HAP-1 (cell line): ENCODE measurements at regions not wholly inside any gene's neighbourhood (a gene's known extent, or its start where the extent isn't known, plus 50 kb on each side); places are given as distances from the start of the nearest gene placed in this dataset.

Experiments used
- DNase-seq, 2 experiments: peaks; one replicate each; pipeline ENCODE4 v3.0.0-alpha.2; 2016 to 2020; ENCODE audit warnings: low spot score in 2 of 2
- H3K27me3 ChIP-seq: fragments of 250-450 bp; sonication (Bioruptor Pico); 2 replicates; pipeline ENCODE4 v1.5.1; 2020; ENCODE audit warnings: low read depth, mild to moderate bottlenecking, moderate library complexity
- H3K36me3 ChIP-seq: fragments of 250-450 bp; sonication (Bioruptor Pico); replicated peaks from 2 replicates; pipeline ENCODE4 v1.5.1; 2020; ENCODE audit warnings: mild to moderate bottlenecking
- H3K4me1 ChIP-seq: fragments of 250-450 bp; sonication (Bioruptor Pico); 2 replicates; pipeline ENCODE4 v1.5.1; 2020; ENCODE audit warnings: mild to moderate bottlenecking
- H3K4me3 ChIP-seq: fragments of 250-450 bp; sonication (Bioruptor Pico); 2 replicates; pipeline ENCODE4 v1.5.1; 2020; ENCODE audit warnings: mild to moderate bottlenecking, moderate library complexity
- H3K9me3 ChIP-seq: fragments of 250-450 bp; sonication (Bioruptor Pico); 2 replicates; pipeline ENCODE4 v1.5.1; 2020; ENCODE audit warnings: mild to moderate bottlenecking, moderate library complexity
- in situ Hi-C: fragments of 300-500 bp; cut with MboI; formaldehyde crosslinking; loops from 3 replicates; pipeline ENCODE4 v1.14.3; 2020; ENCODE audit warnings: low sequenced_read_pairs, inconsistent platforms, mixed read lengths

DNA sequence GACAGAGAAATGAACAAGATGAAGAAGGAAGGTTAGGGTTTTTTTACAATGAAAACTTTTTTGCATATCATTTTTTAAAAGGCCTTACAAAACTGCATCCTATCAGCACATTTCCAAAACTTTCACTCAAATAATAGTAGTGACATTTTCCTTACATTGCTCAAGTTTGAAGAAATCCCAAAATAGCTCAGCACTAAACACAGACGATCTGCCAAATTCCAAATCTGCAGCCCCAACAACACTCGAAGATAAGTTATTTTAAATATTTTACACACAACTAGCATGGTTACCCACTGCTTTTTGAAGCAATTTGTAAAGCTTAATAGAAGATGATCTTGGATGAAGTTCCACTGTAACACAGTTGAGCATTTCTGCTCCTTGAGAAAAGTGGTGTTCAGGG, 535.6 kb upstream of the ALCAM start:
- Histone ChIP-seq H3K4me3 (no peak overlapping the region), H3K4me1 (no peaks in the 10 kb centered on the region), H3K36me3 (no peaks in the 10 kb centered on the region), H3K27me3 (no peaks in the 10 kb centered on the region), H3K9me3 (no peaks in the 10 kb centered on the region)
- no peak for DNase-seq
- in situ Hi-C loops = no loop called here

DNA sequence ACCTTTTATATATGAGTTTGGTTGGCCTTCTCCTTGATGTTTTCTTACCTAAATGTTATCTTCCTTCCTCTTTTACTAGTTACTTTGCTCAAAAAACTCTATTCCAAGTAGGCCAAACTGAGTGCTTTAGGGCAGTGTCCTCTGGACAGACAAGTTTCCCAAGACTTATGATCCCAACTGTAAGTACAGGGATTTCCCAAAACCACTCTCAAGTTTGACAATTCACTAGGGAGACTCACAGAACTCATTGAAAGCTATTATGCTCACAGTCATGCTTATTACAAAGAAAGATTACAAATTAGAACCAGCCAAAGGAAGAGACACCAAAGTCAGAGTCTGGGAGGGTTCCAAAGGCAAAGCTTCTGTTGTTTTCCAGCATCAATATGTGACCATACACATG, 534.2 kb upstream of the ALCAM start:
- Histone ChIP-seq H3K4me3 (no peak overlapping the region), H3K4me1 (no peaks in the 10 kb centered on the region), H3K27me3 (no peaks in the 10 kb centered on the region), H3K36me3 (no peaks in the 10 kb centered on the region), H3K9me3 (no peaks in the 10 kb centered on the region)
- no peak for DNase-seq
- in situ Hi-C loops = no loop called here

DNA sequence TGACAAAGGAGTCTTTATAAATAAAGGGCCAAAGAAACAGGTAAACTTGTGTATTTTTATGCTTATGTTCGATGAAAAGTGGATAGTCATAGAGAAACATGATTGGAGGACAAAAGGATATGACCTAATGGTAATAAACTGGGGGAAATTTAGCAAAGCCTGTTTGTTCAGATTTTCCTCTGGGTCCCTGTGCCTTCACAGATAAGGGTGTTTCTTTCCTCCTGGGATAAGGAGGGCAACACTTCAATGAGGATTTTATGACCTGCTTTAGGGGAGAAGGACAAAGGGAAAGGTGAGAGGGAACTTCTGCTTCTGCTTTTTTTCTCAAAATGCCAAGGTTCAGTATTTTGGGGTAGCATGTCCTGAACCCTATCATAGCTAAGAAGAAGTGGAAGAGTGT, 531.3 kb upstream of the ALCAM start:
- Histone ChIP-seq H3K4me1 (no peaks in the 10 kb centered on the region), H3K9me3 (no peaks in the 10 kb centered on the region), H3K36me3 (no peaks in the 10 kb centered on the region), H3K4me3 (no peak overlapping the region), H3K27me3 (no peaks in the 10 kb centered on the region)
- in situ Hi-C loops = no loop called here
- peak in 1 of 2 experiments; percentile 9 for DNase-seq

DNA sequence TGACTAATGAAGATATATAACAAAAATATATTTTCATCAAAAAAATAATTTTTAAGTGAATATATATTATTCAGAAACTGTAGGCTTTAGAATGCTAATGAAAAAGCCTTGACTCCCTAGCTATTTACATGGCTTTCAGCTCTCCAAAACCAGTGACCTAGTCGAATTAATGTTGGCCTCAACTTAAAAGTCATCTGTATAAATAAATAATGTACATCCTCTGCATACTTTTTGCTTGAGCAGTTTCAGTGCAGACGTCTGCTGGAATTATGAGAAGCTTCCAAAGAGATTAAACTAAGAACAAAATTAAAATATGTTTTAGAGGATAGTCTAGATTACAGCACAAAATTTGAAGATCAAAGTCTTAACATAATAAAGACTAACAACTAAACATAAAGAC, 520.4 kb upstream of the ALCAM start:
- DNase-seq = no peak
- Histone ChIP-seq H3K27me3 (no peaks in the 10 kb centered on the region), H3K9me3 (no peaks in the 10 kb centered on the region), H3K36me3 (no peaks in the 10 kb centered on the region), H3K4me1 (no peaks in the 10 kb centered on the region), H3K4me3 (no peak overlapping the region)
- in situ Hi-C loops = no loop called here

DNA sequence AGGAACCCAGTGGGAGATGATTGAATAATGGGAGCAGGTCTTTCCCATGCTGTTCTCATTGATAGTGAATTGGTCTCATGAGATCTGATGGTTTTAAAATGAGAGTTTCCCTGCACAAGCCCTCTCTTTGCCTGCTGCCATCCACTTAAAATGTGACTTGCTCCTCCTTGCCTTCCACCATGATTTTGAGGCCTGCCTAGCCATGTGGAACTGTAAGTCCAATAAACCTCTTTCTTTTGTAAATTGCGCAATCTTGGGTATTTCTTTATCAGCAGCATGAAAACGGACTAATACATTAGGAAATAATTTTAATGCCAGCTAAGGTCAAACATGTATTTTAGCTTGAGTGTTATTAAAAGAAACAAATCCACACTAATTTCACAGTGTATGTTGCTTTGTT, 517.6 kb upstream of the ALCAM start:
- no peaks in the 10 kb centered on the region for H3K9me3 ChIP-seq
- no peaks in the 10 kb centered on the region for H3K27me3 ChIP-seq
- in situ Hi-C loops = no loop called here
- DNase-seq = no peak
- no peaks in the 10 kb centered on the region for H3K36me3 ChIP-seq
- no peak overlapping the region for H3K4me3 ChIP-seq
- no peaks in the 10 kb centered on the region for H3K4me1 ChIP-seq

DNA sequence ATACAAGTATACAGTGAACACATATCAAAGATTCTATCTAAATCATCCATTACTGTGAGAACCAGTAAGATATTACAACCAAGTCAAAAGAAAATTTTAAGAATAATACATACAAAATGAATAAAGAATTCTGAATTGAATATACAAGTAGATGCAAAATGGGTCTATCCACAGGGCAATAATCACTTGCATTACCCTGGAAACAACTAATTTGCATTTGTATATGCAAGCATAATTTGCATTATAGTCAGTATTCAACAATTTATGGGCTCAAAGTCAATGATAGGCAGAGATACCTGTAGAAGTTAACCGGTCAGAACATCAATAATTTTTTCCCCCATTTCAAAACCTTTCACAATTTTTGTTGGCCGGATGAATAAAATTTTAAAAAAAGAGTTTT, 512.2 kb upstream of the ALCAM start:
- Histone ChIP-seq H3K4me1 (no peaks in the 10 kb centered on the region), H3K9me3 (no peaks in the 10 kb centered on the region), H3K4me3 (no peak overlapping the region), H3K36me3 (no peaks in the 10 kb centered on the region), H3K27me3 (no peaks in the 10 kb centered on the region)
- peak in 1 of 2 experiments; percentile 8 for DNase-seq
- in situ Hi-C loops = no loop called here

DNA sequence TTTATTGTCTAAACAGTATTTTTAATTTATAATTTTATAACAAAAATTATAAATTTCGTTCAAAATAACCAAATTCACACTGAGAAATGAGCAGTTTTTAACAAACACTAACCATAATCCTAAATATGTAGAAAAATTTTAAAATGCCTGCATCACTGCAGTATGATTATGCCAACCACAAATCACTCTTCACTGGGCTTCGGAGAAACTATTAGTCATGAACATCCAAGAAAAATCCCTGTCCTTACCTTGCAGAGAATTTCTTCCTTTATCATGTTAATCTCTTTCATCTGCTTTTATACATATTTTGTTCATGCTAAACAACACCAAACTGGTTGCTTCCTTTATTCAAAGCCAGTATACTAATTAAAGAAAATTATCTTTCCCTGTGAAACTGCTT, 511.0 kb upstream of the ALCAM start:
- Histone ChIP-seq H3K27me3 (no peaks in the 10 kb centered on the region), H3K9me3 (no peaks in the 10 kb centered on the region), H3K4me3 (no peak overlapping the region), H3K4me1 (no peaks in the 10 kb centered on the region), H3K36me3 (no peaks in the 10 kb centered on the region)
- no peak for DNase-seq
- in situ Hi-C loops = no loop called here

DNA sequence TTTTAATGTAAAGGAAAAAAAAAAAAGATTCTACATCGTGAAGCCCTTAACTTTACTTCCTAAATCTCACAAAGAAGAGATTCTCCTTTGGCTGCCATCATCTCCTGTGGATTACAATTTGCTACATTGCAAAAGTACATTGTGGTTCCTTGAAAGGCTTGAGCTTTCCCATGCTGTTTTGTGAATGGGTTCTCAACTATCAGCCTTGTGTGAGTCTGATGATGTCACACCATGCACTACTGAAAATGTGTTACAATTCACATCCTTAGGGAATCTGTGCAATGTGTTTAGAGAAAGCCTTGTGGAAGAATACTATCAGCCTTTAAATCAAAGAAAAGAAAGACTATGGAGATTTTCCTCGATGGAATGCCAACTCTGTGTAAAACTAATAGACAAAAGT, 510.0 kb upstream of the ALCAM start:
- Histone ChIP-seq H3K27me3 (no peaks in the 10 kb centered on the region), H3K9me3 (no peaks in the 10 kb centered on the region), H3K36me3 (no peaks in the 10 kb centered on the region), H3K4me3 (no peak overlapping the region), H3K4me1 (no peaks in the 10 kb centered on the region)
- in situ Hi-C loops = no loop called here
- no peak for DNase-seq

DNA sequence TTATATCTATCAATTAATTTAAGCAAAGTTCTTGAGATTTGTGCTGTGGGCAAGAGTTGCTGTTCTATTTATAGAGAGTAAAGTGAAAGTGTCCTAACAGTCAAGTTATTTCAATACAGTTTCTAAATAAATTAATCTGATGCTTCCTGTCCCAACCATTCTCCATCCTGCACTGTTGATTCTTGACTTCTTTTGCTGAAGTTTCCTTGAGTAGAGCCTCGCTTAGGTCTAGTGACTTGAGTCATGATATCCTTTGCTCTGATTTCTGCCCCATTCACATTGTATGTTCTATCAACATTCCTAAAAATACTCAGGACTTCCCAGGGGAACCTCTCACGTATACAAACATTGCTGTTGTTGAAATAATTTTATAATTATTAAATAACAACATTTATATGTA, 498.4 kb upstream of the ALCAM start:
- in situ Hi-C loops = no loop called here
- no peak overlapping the region for H3K4me3 ChIP-seq
- no peaks in the 10 kb centered on the region for H3K27me3 ChIP-seq
- H3K4me1 ChIP-seq = no peaks in the 10 kb centered on the region
- no peaks in the 10 kb centered on the region for H3K36me3 ChIP-seq
- H3K9me3 ChIP-seq = no peaks in the 10 kb centered on the region
- DNase-seq = no peak

DNA sequence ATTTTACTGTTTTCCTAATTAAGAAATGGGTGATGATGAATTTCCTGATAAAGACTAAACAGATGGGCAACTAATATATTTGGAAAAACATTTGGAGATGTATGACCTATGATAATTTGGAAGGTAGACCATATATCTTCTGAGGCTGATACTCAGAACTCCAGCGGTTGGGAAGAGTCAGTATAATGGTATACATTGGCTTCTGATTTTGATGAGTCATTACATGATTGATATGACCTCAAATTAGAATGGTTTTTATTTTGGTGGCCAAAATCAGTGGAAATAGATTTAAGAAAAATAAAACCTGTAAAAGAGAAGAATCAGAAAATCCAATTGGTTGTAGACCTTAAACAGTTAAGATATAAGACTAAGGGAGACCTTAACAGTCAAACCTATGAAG, 496.4 kb upstream of the ALCAM start:
- Histone ChIP-seq H3K27me3 (no peaks in the 10 kb centered on the region), H3K9me3 (no peaks in the 10 kb centered on the region), H3K4me1 (no peaks in the 10 kb centered on the region), H3K4me3 (no peak overlapping the region), H3K36me3 (no peaks in the 10 kb centered on the region)
- in situ Hi-C loops = no loop called here
- no peak for DNase-seq

DNA sequence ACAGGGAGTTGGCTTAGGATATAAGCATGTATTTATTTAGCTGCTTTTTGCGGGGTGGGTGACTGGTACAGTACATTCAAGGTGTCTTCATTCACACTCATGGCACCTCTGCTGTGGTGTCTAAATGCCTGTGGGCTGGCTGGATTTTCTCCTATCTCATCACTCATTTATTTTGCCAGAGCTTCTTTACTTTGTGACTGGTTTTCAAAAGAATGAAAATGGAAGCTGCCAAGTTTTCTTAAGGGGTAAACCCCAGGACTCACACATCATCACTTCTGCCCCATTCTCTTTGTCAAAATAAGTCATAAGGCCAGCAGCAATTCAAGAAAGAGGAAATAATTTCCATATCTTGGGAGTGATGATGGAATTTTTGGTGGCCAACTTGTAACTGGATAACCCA, 493.4 kb upstream of the ALCAM start:
- H3K27me3 ChIP-seq = no peaks in the 10 kb centered on the region
- in situ Hi-C loops = no loop called here

DNA sequence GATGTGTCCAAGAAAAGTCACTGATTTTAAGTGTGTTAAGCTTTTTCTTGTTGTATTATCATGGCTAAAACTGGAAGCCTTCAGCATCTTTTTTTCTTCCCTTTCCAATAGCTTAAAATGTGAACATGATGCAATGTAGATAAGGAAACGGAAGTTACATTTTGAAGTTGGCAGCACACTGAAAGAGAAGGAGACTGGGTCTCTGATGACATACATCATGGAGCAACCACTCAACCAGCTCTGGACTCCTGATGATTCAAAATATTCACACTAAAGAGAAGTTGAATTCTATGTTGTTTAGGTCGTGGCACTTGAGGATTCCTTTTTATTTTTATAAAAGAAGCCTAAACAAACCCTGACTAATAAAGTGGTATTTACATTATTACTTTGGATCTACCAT, 488.3 kb upstream of the ALCAM start:
- no peak for DNase-seq
- in situ Hi-C loops = no loop called here
- Histone ChIP-seq H3K4me3 (no peak overlapping the region), H3K4me1 (no peaks in the 10 kb centered on the region), H3K9me3 (no peaks in the 10 kb centered on the region), H3K27me3 (no peaks in the 10 kb centered on the region), H3K36me3 (no peaks in the 10 kb centered on the region)

More for the DNA sequence above, 493.4 kb upstream of the ALCAM start:
- DNase-seq = no peak
- Histone ChIP-seq H3K36me3 (no peaks in the 10 kb centered on the region), H3K4me1 (no peaks in the 10 kb centered on the region), H3K4me3 (no peak overlapping the region), H3K9me3 (no peaks in the 10 kb centered on the region)

DNA sequence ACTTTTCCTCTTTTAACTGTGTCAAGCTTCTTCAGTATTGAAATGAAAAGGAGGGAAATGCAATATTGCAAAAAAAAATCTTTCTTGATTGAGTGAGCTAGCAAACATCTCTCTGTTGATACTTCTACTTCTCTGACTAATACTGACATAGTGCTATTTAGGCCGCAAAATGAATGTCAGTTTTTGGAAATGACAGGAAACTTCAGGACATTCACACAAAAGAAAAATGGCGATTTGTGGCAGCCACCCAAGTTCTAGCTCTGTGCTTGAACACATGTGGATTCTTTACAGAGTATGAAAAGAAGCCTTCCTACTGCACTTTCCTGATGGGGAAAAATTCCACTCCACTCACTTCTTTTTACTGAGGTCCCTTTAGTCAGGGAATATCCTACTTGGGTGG, 486.8 kb upstream of the ALCAM start:
- in situ Hi-C loops = no loop called here

DNA sequence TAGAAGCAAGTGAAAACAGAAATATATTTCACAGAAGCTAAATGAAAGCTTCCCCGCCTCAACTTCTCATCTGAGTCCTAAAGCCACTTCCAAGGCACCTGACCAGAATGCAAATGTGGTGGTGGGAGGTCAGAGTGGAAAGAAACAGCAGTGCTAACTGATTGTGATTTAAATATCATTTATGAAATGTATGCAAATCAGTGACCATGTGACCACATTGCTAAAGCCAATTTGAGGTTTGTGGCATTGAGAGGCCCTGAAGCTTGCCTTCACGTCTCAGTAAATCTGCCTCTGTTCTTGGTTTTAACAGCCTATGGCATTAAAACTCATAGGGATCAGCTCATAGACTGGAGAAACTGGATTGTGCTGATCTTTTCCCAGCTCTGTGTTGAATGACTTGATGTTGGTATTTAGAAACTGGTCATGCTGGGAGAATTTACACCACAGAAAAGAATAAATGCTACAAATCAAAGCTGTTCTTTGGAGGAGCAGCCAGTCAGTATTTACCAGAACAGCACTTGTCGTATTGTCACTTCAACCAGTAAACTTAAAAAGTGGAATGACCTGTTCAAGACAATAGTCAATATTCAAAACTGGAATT, 481.4 kb upstream of the ALCAM start:
- in situ Hi-C loops = no loop called here
- no peak for DNase-seq
- no peaks in the 10 kb centered on the region for H3K9me3 ChIP-seq
- no peaks in the 10 kb centered on the region for H3K4me1 ChIP-seq
- H3K27me3 ChIP-seq = no peaks in the 10 kb centered on the region
- H3K4me3 ChIP-seq = no peak overlapping the region
- H3K36me3 ChIP-seq = no peaks in the 10 kb centered on the region

More for the DNA sequence above, 486.8 kb upstream of the ALCAM start:
- Histone ChIP-seq H3K4me3 (no peak overlapping the region), H3K27me3 (no peaks in the 10 kb centered on the region), H3K4me1 (no peaks in the 10 kb centered on the region), H3K36me3 (no peaks in the 10 kb centered on the region), H3K9me3 (no peaks in the 10 kb centered on the region)
- no peak for DNase-seq

DNA sequence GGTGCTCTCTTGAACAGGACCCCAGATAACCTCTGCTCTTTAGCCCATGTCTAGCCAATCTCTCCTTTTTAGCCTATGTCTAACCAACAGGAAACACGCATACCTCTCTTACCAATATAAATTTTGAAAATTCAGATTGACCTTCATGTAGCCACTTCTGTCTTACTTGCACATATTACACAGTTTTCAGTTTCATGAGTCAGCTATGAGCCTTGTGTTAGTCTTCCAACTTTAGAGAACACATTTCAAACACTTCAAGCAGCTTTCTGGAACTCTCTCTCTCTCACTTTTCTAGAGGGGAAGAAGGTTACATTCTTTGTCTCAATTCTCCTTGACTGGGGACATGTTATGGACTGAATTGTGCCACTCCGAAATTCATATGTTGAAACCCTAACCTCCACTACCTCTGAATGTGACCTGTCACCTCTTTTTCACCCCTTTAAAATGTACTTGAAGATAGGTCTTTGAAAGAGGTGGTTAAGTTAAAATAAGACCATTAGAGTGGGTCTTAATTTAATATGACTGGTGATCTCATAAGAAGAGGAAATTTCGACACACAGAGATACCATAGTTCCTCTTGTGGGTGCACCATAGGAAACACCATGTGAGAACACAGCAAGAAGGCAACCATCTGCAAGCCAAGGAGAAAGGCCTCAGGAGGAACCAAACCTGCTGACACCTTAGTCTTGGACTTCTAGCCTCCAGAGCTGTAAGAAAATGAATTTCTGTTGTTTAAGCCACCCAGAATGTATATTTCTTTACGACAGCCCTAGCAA, 480.3 kb upstream of the ALCAM start:
- in situ Hi-C loops = no loop called here
- Histone ChIP-seq H3K4me1 (no peaks in the 10 kb centered on the region), H3K4me3 (no peak overlapping the region), H3K9me3 (no peaks in the 10 kb centered on the region), H3K36me3 (no peaks in the 10 kb centered on the region), H3K27me3 (no peaks in the 10 kb centered on the region)
- no peak for DNase-seq
